NCI-H2081 treated with DMSO at 0.1 percent for 48 hours (cell line): ENCODE measurements at regions not wholly inside any gene's neighbourhood (a gene's known extent, or its start where the extent isn't known, plus 50 kb on each side); places are given as distances from the start of the nearest gene placed in this dataset.
"Not testable (repeated sequence)": the region's sequence is repeated elsewhere in the genome, so short reads cannot be mapped to it uniquely, and the experiment has no call there.

Experiments used
- DNase-seq: peaks from one replicate; lab custom pipeline; 2025; lab: John Stamatoyannopoulos, UW

GRCh38 chr4:173698557-173699262, 168.7 kb upstream of the HAND2 start:
- DNase-seq = no peak

- DNase-seq = no peak
Observed at GRCh38 chr4:173697840-173698239, 167.8 kb upstream of the HAND2 start.

GRCh38 chr4:173696551-173696950, 166.5 kb upstream of the HAND2 start:
- no peak for DNase-seq

GRCh38 chr4:173696011-173696410, 166.0 kb upstream of the HAND2 start:
- DNase-seq = no peak

- DNase-seq = no peak
Observed at GRCh38 chr4:173685831-173686210, 155.8 kb upstream of the HAND2 start.

GRCh38 chr4:173685165-173685830, 155.3 kb upstream of the HAND2 start:
- no peak for DNase-seq

- DNase-seq = no peak
Observed at GRCh38 chr4:173684223-173684622, 154.2 kb upstream of the HAND2 start.

- DNase-seq = no peak
Observed at GRCh38 chr4:173682609-173683008, 152.6 kb upstream of the HAND2 start.

GRCh38 chr4:173680278-173680677, 150.2 kb upstream of the HAND2 start:
- no peak for DNase-seq

- no peak for DNase-seq
Observed at GRCh38 chr4:173675446-173675845, 145.4 kb upstream of the HAND2 start.

- DNase-seq = no peak
Observed at GRCh38 chr4:173669460-173670179, 139.6 kb upstream of the HAND2 start.

GRCh38 chr4:173661001-173661400, 131.0 kb upstream of the HAND2 start:
- no peak for DNase-seq

GRCh38 chr4:173656898-173657297, 126.9 kb upstream of the HAND2 start:
- DNase-seq = no peak

- DNase-seq = no peak
Observed at GRCh38 chr4:173652283-173652931, 122.4 kb upstream of the HAND2 start.

- DNase-seq = peak; percentile 25
Observed at GRCh38 chr4:173651651-173652282, 121.7 kb upstream of the HAND2 start.

- DNase-seq = no peak
Observed at GRCh38 chr4:173647902-173648301, 117.9 kb upstream of the HAND2 start.

GRCh38 chr4:173642509-173642908, 112.5 kb upstream of the HAND2 start:
- DNase-seq = no peak

- DNase-seq = no peak
Observed at GRCh38 chr4:173635395-173635794, 105.4 kb upstream of the HAND2 start.

GRCh38 chr4:173626277-173626676, 96.2 kb upstream of the HAND2 start:
- no peak for DNase-seq

- DNase-seq = not testable (repeated sequence)
Observed at GRCh38 chr4:173618648-173619047, 88.6 kb upstream of the HAND2 start.

- DNase-seq = no peak
Observed at GRCh38 chr4:173609158-173609557, 79.1 kb upstream of the HAND2 start.

- DNase-seq = not testable (repeated sequence)
Observed at GRCh38 chr4:173608632-173609031, 78.6 kb upstream of the HAND2 start.
